Nucleus accumbens (tissue), 56 donors: ENCODE measurements at regions not wholly inside any gene's neighbourhood (a gene's known extent, or its start where the extent isn't known, plus 50 kb on each side); places are given as distances from the start of the nearest gene placed in this dataset.
"Not testable (repeated sequence)": the region's sequence is repeated elsewhere in the genome, so short reads cannot be mapped to it uniquely, and the experiment has no call there.

Experiments
- DNase-seq, 56 donors: peaks; one replicate each; lab custom pipeline; 2025; lab: John Stamatoyannopoulos, UW

DNA sequence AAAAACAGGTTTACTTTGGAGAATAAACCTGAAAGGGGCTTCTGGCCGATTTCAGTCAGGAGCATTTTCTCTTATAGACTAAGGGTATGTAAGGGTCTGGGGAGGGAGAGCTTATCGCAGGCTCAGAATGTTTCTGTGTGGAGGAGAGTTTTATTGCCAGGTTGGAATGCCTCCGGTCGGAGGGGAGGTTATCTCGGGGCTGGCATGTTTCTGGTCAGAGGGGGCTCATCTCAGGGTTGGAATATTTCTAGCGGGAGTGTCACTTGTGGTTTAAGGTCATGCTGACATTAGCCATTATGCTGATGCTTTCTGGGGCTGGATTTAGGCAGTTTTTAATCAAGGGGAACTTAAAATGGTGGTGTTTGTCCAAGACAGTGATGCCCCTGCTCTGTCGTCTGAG lies 333.6 kb downstream of the METTL4 start:
- DNase-seq: no peak

DNA sequence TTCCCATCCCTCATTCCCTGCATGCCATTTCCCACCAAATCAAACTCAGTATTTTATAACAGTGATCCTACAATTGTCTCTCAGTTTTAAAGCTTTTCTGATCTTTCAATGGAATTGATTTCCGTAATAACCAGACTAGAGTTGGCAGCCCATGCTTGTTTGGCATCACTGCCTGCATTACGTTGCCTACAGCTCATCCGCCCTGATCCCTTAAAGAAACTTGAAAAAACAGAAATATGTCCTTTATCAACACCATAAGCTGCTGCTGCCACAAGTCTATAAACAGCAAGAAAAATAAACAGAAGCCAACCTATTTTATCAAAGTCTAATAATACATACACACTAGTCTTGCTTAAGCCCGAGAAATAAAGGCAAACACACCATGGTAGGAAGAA lies 331.0 kb downstream of the METTL4 start:
- no peak for DNase-seq

DNA sequence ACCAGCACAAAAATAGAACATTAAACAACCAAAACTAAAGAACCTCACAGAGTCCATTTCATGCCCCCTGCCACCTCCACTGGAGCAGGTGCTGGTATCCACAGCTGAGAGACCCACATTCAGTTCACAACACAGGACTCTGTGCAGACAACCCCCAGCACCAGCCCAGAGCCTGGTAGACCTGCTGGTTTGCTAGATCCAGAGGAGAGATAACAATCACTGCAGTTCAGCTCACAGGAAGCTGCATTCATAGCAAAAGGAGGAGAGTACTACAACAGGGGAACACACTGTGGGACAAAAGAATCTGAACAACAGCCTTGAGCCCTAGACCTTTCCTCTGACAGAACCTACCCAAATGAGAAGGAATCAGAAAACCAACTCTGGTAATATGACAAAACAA lies 326.7 kb downstream of the METTL4 start:
- no peak for DNase-seq

DNA sequence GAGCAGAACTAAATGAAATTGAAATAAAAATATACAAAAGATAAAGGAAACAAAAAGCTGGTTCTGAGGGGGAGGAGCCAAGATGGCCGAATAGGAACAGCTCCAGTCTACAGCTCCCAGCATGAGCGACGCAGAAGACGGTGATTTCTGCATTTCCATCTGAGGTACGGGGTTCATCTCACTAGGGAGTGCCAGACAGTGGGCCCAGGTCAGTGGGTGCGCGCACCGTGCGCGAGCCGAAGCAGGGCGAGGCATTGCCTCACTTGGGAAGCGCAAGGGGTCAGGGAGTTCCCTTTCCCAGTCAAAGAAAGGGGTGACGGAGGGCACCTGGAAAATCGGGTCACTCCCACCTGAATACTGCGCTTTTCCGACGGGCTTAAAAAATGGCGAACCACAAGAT lies 324.2 kb downstream of the METTL4 start:
- DNase-seq: not testable (repeated sequence)

DNA sequence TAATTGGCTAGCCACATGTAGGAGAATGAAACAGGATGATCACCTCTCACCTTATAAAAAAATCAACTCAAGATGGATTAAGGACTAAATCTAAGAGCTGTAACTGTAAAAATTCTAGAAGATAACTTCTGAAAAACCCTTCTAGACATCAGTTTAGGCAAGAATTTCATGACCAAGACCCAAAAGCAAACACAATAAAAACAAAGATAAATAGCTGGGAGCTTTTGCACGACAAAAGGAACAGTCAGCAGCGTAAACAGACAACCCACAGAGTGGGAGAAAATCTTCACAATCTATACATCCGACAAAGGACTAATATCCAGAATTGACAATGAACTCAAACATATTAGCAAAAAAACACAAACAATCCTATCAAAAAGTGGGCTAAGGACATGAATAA lies 316.3 kb downstream of the METTL4 start:
- DNase-seq: no peak

DNA sequence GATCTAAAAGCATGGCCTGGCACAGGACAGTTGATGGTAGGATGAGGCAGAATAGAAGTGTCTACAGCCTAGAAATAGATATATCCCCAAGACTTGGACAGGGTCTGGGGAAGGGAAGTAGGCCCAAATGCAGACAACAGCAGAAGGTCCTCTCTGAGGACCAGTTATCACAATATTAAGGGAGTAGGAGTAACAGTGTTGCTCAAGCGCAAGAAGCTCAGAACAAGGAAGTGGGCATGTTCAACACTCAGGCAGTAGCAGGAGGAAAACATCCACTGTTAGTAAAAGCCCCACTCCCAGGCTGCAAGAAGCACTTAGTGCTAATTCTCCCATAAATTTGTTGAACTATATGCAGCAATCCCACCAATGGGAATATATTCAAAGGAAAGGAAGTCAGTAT lies 314.7 kb downstream of the METTL4 start:
- DNase-seq: no peak

DNA sequence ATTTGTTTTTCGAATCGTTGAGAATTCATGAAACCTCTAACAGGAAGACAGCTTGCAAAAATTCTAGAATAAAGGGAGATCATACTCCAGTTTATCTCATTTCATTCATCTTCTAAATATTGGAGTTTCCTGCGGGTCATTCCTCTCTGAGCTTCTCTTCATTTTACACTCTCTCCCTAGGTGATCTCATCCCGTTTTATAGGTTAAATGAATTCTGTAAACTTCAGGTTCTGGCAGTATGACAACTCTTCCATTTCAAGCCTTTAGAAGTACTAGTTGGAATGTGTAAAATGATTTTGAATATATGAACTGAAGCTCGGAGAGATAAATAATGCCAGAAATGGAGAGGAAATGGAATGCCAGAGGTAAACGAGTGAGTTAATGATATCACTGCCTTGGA lies 312.4 kb downstream of the METTL4 start:
- no peak for DNase-seq

DNA sequence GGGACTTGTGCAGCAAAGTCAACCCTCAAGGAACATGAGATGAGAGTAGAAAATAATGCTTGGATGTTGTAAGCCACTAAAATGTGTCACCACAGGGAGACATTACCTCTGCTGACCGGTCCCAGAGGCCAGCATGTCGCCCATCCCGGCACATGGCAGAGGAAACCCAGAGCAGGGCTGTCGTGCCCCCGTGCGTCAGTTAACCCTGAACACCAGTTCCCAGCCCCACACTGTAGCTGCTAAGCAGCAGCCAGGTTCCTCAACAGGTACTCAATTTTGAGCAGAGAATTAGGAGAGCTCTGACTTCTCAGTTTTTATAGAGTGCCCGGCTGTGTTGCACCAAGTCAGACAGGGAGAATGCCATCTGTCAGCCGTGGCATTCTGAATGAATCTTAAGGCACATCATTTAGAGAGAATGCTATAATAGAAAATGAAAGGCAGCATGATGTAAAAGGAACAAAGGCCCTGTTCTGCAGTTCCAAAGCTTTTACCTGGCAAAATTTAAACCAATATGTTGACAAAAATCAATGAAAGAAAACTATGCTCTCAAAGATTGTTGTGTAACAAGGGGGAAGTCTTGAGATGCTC lies 307.9 kb downstream of the METTL4 start:
- DNase-seq: no peak

DNA sequence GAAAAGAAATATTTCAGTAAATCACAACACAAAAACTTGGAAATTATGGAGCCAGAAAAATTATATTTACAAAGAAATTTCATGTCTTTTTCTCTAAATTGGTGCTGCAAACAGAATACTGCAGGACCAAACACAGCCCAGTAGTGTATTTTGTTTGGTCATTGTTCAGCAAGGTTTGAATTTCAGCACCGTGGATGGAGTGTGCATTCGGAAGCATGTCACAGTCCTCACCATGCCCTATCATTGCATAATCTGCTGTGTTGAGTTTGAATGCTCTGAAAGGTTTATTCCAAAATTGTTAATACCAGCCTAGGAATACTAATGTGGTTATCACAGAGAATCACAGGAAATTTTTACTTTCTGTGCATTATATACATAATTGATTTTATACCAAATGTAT lies 296.7 kb downstream of the METTL4 start:
- DNase-seq: no peak

DNA sequence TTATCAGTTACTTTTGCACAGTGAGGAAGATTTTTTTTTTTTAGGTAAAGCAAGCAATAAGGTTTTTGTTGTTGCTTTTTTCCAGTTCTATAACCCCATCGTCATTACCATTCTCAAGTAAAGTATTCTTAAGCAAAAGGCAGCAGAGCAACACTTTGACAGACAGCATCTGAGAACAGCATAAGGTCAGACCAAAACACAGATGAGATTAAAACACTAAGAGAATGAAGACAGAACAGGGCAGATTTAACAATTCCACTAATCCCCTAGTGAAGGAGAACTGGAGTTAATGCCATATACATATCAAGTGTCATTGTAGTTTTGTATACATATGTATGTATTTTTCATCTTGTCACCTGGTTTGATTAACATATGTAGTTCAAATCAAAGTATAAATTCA lies 290.2 kb downstream of the METTL4 start:
- no peak for DNase-seq

DNA sequence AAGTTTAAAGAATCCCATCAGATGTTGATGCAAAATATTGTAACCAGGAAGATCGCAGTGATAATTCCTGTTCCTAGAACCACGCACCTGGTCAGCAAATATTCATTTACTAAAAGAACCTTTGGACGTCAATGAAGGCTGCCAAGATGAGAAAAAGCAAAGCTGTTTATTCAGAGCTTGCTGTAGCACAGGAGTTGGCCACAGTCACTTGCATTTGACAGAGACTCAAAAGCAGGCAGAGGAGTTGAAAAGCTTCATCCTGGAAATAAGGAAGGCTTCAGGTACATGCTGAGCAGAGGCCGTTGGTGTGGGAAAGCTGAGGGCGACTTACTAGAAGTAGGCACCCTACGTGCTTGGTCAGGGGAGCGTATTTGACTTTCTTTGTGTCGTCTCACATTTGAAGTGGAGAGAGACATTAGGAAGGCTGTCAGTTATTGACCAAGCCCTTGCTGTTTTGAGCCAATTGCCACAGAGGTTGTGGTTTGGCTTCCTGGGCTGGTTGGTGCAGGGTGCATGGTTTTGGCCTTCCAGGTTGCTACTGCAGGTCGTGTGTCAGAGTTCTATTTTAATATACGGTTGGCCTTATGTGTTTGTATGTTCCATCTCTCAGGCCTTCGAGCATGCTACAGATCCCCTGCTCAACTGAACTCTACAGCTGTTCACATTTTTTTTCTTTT lies 289.6 kb downstream of the METTL4 start:
- no peak for DNase-seq

DNA sequence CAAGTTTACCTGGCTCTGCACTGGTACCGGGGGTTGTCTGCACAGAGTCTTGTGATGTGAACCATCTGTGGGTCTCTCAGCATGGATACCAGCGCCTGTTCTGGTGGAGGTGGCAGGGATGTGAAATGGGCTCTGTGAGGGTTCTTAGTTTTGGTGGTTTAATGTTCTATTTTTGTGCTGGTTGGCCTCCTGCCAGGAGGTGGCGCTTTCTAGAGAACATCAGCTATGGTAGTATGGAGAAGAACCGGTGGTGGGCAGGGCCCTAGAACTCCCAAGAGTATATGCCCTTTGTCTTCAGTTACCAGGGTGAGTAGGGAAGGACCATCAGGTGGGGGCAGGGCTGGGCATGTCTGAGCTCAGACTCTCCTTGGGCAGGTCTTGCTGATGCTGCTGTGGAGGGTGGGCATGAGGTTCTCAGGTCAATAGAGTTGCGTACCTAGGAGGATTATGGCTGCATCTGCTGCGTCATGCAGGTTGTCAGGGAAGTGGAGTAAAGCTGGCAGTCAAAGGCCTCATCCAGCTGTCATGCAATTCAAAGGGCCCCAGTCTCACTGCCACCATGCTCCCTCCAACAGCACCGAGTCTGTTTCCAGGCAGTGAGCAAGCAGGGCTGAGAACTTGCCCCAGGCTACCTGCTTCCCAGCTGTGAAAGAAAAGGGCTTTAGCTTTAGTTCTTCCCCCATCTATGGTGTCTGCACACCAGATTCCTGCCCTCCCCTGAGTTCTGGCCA lies 278.0 kb downstream of the METTL4 start:
- DNase-seq: no peak

DNA sequence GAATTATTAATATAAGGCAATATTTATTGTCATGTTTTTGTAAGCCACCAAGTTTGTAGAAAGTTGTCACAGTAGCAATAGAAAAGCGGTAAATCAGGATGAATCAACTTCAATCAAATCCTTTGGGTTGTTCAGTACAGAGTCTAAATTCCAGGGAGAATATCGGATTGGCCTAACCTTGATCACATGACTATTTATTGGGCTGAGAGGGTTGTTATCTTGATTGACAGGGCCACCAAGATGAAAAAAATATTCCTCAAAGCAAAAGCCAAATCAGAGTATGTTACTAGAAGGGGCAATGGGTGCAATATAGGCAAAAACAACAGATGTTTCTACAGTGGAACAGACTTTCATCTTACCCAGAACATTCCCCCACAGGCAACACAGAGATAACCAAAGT lies 270.0 kb downstream of the METTL4 start:
- no peak for DNase-seq

DNA sequence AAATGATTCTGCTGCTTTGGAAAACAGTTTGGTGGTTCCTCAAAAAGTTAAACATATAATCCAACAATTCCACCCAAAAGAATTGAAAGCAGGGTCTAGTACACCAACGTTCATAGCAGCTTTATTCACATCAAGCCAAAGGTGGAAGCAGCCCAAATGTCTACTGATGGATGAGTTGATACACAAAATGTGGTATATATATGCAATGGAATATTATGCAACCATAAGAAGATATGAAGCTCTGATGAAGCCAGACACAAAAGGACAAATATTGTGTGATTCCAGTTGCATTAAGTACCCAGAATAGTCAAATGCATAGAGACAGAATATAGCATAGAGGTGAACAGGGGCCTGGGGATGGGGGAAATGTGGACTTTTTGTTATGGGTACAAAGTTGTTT lies 269.3 kb downstream of the METTL4 start:
- DNase-seq: no peak

DNA sequence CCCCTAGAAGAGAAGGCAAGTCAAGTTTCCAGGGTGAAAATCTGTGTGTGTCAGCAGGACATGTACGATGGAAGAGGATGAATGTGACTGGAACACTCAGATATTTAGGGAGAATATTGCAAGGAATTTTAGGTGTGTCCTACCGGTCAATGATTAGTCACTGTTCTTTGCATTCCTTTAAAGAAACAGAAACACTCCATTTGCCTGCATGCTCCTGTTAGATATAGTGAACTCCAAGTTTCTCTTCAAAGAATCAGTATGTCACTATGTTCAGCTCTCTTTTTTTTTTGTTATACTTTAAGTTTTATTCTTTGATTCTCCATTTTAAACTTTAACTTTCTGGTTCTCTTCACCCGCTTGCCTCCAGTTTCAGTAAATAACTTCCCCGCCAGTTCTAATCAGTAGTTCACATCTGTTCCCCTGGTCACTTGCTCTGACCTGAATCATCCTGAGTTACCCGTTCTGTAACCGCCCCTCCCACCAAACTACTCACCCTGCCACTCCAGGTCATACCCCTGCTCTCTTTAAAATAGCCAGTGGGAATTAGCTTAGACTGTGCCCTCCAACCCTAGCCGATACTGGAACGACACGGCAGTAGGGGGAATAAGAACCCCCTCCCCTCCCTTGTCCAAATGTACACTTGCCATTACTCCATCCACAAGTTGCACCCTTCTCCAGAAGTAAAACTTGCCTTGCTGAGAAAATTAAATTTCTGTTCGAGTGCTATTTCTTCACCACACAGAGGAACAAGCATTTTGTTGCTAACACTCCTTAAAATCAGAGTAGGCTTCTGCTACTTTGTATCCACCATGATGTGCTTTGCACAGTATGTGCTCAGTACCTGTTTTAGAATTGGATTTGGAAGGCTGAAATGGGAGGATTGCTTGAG lies 268.4 kb downstream of the METTL4 start:
- DNase-seq: no peak

DNA sequence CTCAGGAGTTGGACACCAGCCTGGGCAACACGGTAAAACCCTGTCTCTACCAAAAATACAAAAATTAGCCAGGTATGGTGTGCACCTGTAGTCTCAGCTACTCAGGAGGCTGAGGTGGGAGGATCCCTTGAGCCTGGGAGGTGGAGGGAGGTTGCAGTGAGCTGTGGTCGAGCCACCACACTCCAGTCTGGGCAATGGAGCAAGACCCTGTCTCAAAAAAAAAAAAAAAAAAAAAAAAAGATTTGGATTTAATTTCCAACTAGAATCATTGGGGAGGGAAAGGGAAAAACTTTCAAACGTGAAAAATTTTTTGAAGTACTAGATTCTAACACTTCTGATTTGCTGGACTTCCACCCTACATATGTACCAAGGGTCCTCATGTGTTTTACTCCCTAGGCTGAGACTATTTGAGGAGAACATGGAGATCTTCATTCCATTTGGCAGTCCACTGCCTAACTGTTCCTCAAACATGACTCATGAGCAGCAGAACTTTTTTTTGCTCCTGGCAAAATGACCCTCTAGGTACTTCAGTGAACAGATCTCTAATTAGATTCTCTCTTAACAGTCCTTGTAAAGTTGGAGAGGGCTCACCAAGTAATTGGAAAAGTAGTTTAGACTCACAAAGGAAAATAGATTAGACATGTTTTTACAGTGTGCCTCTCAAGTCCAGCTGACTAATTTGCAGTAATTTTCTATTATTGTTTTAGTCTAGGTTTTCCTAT lies 267.6 kb downstream of the METTL4 start:
- DNase-seq: no peak

DNA sequence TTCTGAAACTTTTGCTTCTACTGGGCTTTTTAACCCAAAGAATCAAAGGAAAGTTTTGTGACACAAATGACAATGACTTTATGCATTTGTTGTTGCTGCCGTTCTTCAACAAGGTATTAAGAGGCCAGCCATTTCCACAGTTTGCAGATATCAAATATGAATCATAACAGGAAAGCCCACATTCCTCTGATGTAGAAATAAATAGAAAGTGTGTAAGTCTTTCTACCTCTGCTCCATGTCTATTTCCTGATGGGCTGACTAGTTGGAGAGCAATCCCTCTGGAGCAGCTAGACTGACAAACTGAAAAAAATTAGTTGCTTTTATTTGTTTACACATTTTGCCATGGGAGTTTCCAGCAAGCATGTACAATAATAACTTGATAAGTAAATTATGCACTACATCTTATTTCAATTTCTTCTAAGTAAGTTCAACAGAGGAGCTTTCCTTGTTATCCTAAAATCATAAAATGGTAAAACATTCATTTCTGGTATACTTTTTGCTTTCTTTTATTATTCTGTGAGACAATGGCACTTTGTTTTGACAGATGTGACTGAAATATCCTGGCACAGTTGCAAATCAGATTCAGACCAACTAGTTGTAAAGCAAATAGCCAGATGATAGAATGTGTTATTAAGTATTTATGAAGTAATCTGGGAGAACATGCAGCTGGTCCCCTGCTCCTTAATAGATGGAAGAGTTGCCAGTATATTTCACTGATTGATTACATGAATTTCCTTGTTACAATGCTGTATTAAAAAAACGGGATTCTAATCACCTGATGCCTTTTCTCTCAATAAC lies 266.7 kb downstream of the METTL4 start:
- no peak for DNase-seq

DNA sequence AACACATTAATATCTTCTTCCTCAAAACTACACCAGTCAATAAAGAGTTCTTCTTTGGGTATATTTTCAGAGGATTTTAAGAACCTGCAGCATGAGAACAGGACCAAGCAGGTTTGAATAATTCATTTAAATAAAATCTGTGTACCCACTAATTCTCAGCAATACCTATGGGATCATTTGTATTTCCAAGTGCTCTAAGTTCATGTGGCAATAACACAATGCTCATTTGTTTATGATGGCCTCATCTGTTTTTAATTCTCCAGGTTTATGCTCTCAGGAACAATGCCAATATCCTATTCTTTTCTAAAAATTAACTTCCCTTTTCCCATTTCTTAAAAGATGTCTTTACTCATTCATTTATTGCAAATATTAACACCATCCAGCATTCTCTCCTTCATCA lies 264.7 kb downstream of the METTL4 start:
- no peak for DNase-seq

DNA sequence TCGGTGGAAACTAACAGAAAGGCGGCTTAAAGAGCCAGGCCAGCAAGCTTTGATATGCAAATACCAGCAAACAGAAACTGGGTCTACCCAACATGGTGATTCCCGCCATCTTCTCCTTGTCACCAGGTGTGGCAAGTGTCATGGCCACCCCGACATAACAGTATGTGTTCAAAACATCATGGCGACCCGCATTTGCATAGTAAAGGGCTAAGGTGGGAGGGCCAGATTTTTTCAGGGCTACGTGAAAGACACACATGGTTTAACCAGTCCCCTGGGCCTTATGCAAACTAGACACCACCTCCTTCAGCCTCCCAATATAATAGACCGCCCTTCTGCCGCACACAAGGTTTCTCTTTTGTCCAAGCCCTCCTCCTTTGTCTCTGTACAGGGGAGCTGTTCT lies 260.4 kb downstream of the METTL4 start:
- no peak for DNase-seq

DNA sequence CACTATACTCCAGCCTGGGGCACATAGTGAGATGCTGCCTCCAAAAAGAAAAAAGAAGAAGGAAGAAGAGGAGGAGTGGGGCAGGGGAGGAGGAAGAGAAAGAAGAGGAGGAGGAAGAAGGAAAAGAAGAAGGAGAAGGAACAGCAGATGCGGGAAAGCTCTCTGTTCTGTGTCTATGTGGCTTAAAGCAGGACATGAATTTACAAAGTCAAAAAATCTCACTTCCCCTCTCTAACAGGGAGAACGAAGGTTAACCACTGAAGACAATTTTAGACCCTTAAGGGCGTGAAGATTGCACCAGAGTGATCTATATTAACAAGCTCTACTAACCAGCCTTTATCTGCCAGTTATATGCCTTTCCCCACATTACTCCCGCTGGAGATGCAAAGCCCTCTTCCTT lies 258.9 kb downstream of the METTL4 start:
- no peak for DNase-seq
